H9 (cell line): ENCODE measurements at regions not wholly inside any gene's neighbourhood (a gene's known extent, or its start where the extent isn't known, plus 50 kb on each side); places are given as distances from the start of the nearest gene placed in this dataset.
"Not testable (repeated sequence)": the region's sequence is repeated elsewhere in the genome, so short reads cannot be mapped to it uniquely, and the experiment has no call there.

ENCODE experiments used
- DNase-seq: peaks from one replicate; pipeline ENCODE4 v3.0.0-alpha.2; 2017
- H2AFZ ChIP-seq: one replicate; pipeline ENCODE4 v1.6.1; 2013; ENCODE audit warnings: mild to moderate bottlenecking, low read length, control low read depth, moderate library complexity
- H2AK5ac ChIP-seq: 2 replicates; pipeline ENCODE4 v1.6.1; 2013; ENCODE audit warnings: low read length, control low read depth, mixed read lengths; ENCODE audit not compliant: insufficient read length
- H2BK120ac ChIP-seq: one replicate; pipeline ENCODE4 v1.6.1; 2013; ENCODE audit warnings: low read depth, mild to moderate bottlenecking, low read length, control low read depth, inconsistent platforms; ENCODE audit not compliant: poor library complexity, severe bottlenecking
- H2BK12ac ChIP-seq: 2 replicates; pipeline ENCODE4 v1.6.1; 2013; ENCODE audit warnings: low read length, control low read depth, mixed read lengths, low read depth; ENCODE audit not compliant: insufficient read length
- H2BK15ac ChIP-seq: 2 replicates; pipeline ENCODE4 v1.6.1; 2013; ENCODE audit warnings: low read depth, low read length, control low read depth
- H2BK20ac ChIP-seq: one replicate; pipeline ENCODE4 v1.6.1; 2013; ENCODE audit warnings: low read depth, mild to moderate bottlenecking, low read length, control low read depth, inconsistent platforms; ENCODE audit not compliant: poor library complexity, severe bottlenecking
- H2BK5ac ChIP-seq: 2 replicates; pipeline ENCODE4 v1.6.1; 2013; ENCODE audit warnings: low read length, control low read depth, mixed read lengths; ENCODE audit not compliant: insufficient read length
- H3K14ac ChIP-seq: 2 replicates; pipeline ENCODE4 v1.6.1; 2013; ENCODE audit warnings: low read length, control low read depth; ENCODE audit not compliant: insufficient read depth
- H3K18ac ChIP-seq: 2 replicates; pipeline ENCODE4 v1.6.1; 2013; ENCODE audit warnings: low read depth, mild to moderate bottlenecking, mixed read lengths, low read length, control low read depth; ENCODE audit not compliant: insufficient read length
- H3K23ac ChIP-seq: 2 replicates; pipeline ENCODE4 v1.6.1; 2013; ENCODE audit warnings: low read length, control low read depth, mixed read lengths, low read depth; ENCODE audit not compliant: insufficient read length
- H3K23me2 ChIP-seq: 2 replicates; pipeline ENCODE4 v1.6.1; 2013; ENCODE audit warnings: low read depth, mild to moderate bottlenecking, mixed read lengths, low read length, control low read depth; ENCODE audit not compliant: insufficient read length, poor library complexity, severe bottlenecking
- H3K27ac ChIP-seq: 2 replicates; pipeline ENCODE4 v1.5.1; 2013; ENCODE audit warnings: low read length, control low read depth, mixed read lengths, low read depth; ENCODE audit not compliant: insufficient read length
- H3K27me3 ChIP-seq: 2 replicates; pipeline ENCODE4 v1.6.1; 2013; ENCODE audit warnings: low read length, control low read depth, inconsistent platforms; ENCODE audit not compliant: insufficient read depth
- H3K4ac ChIP-seq: 2 replicates; pipeline ENCODE4 v1.6.1; 2013; ENCODE audit warnings: low read depth, mild to moderate bottlenecking, control low read depth, inconsistent platforms, low read length, moderate library complexity
- H3K4me1 ChIP-seq: 2 replicates; pipeline ENCODE4 v1.6.1; 2013; ENCODE audit warnings: low read length, control low read depth, inconsistent platforms; ENCODE audit not compliant: insufficient read depth
- H3K4me2 ChIP-seq: 2 replicates; pipeline ENCODE4 v1.6.1; 2013; ENCODE audit warnings: low read length, control low read depth, mixed read lengths; ENCODE audit not compliant: insufficient read length, insufficient read depth
- H3K56ac ChIP-seq: 2 replicates; pipeline ENCODE4 v1.6.1; 2013; ENCODE audit warnings: low read depth, mild to moderate bottlenecking, mixed read lengths, low read length, control low read depth; ENCODE audit not compliant: insufficient read length
- H3K79me1 ChIP-seq: 2 replicates; pipeline ENCODE4 v1.6.1; 2013; ENCODE audit warnings: low read depth, mild to moderate bottlenecking, moderate library complexity, low read length, control low read depth, inconsistent platforms; ENCODE audit not compliant: insufficient read depth, poor library complexity, severe bottlenecking
- H3K79me2 ChIP-seq: 2 replicates; pipeline ENCODE4 v1.6.1; 2013; ENCODE audit warnings: low read length, control low read depth, inconsistent platforms; ENCODE audit not compliant: insufficient read depth
- H3K9ac ChIP-seq: 2 replicates; pipeline ENCODE4 v1.6.1; 2013; ENCODE audit warnings: low read length, control low read depth, mixed read lengths; ENCODE audit not compliant: insufficient read length; ENCODE audit errors: extremely low read depth
- H3K9me3 ChIP-seq: one replicate; pipeline ENCODE4 v1.6.1; 2013; ENCODE audit warnings: low read depth, low read length, inconsistent platforms; ENCODE audit not compliant: control insufficient read depth
- H3T11ph ChIP-seq: one replicate; pipeline ENCODE4 v1.6.1; 2013; ENCODE audit warnings: mild to moderate bottlenecking, low read length, control low read depth, inconsistent platforms
- H4K20me1 ChIP-seq: one replicate; pipeline ENCODE4 v1.6.1; 2013; ENCODE audit not compliant: control insufficient read depth, insufficient read length, insufficient read depth
- H4K5ac ChIP-seq: 2 replicates; pipeline ENCODE4 v1.6.1; 2013; ENCODE audit warnings: low read depth, mild to moderate bottlenecking, mixed read lengths, low read length, control low read depth; ENCODE audit not compliant: insufficient read length
- H4K8ac ChIP-seq: replicated peaks from 2 replicates; pipeline ENCODE4 v1.6.1; 2013; ENCODE audit warnings: low read length, control low read depth, mixed read lengths, low read depth; ENCODE audit not compliant: insufficient read length
- H4K91ac ChIP-seq: 2 replicates; pipeline ENCODE4 v1.6.1; 2013; ENCODE audit warnings: low read depth, mild to moderate bottlenecking, moderate library complexity, mixed read lengths, low read length, control low read depth; ENCODE audit not compliant: insufficient read length
- H3K27ac Mint-ChIP-seq, 3 experiments: 2 replicates in 2 of 3; 3 replicates in 1 of 3; pipeline ENCODE4 v1.8.0; 2020 to 2021; ENCODE audit warnings: mixed read lengths in 3 of 3, mild to moderate bottlenecking in 1 of 3, moderate library complexity in 1 of 3
- H3K27me3 Mint-ChIP-seq: 2 replicates; pipeline ENCODE4 v1.8.0; 2021; ENCODE audit warnings: low read depth, mild to moderate bottlenecking, moderate library complexity, mixed read lengths
- H3K36me3 Mint-ChIP-seq, 3 experiments: 2 replicates in 2 of 3; 3 replicates in 1 of 3; pipeline ENCODE4 v1.8.0; 2020 to 2021; ENCODE audit warnings: low read depth in 3 of 3, mixed read lengths in 3 of 3; ENCODE audit not compliant: insufficient read depth in 1 of 3
- H3K4me1 Mint-ChIP-seq, 2 experiments: 2 replicates each; pipeline ENCODE4 v1.8.0; 2020; ENCODE audit warnings: mixed read lengths in 2 of 2
- H3K4me3 Mint-ChIP-seq, 2 experiments: 2 replicates in 1 of 2; 3 replicates in 1 of 2; pipeline ENCODE4 v1.8.0; 2020 to 2021; ENCODE audit warnings: mild to moderate bottlenecking in 2 of 2, mixed read lengths in 2 of 2, moderate library complexity in 1 of 2
- H3K9me3 Mint-ChIP-seq, 2 experiments: 2 replicates in 1 of 2; 3 replicates in 1 of 2; pipeline ENCODE4 v1.8.0; 2020; ENCODE audit warnings: mild to moderate bottlenecking in 2 of 2, mixed read lengths in 2 of 2, moderate library complexity in 1 of 2
- WGBS: extraction: QIAGEN DNeasy Blood & Tissue Kit; methylation state at CpG from one replicate; pipeline ENCODE4 v1.1.7; 2013; ENCODE audit warnings: missing lambda C conversion rate, low lambda C conversion rate, mixed read lengths; ENCODE audit not compliant: insufficient read length; ENCODE audit errors: extremely low coverage; 5-methylcytosine and 5-hydroxymethylcytosine counted together

GRCh38 chr1:120657804-120658203, 65.9 kb upstream of the NBPF26 start:
- not testable (repeated sequence) for H3K36me3 Mint-ChIP-seq, H3K27ac Mint-ChIP-seq, H3K4me3 Mint-ChIP-seq, H3K27ac ChIP-seq, H2BK5ac ChIP-seq, H3K18ac ChIP-seq, H3K23me2 ChIP-seq, H4K8ac ChIP-seq, H3K14ac ChIP-seq, H4K20me1 ChIP-seq, H3K4ac ChIP-seq, H2AFZ ChIP-seq, H2BK15ac ChIP-seq, H2AK5ac ChIP-seq, DNase-seq, H3K23ac ChIP-seq, H3K4me1 ChIP-seq, H3K9ac ChIP-seq, H3K27me3 Mint-ChIP-seq, H3K4me2 ChIP-seq, H3T11ph ChIP-seq, H3K56ac ChIP-seq, H2BK120ac ChIP-seq, H4K5ac ChIP-seq, H3K4me1 Mint-ChIP-seq, H3K9me3 ChIP-seq, H2BK12ac ChIP-seq, H3K9me3 Mint-ChIP-seq, H3K79me2 ChIP-seq, H4K91ac ChIP-seq, H3K79me1 ChIP-seq, H3K27me3 ChIP-seq, H2BK20ac ChIP-seq
- WGBS, result no CpG with 5 or more reads among the region's 2 CpGs

GRCh38 chr1:120658622-120659021, 65.1 kb upstream of the NBPF26 start:
- H4K8ac ChIP-seq, H2BK120ac ChIP-seq, H3K23ac ChIP-seq, H2BK12ac ChIP-seq, H3K56ac ChIP-seq, H3K4me1 Mint-ChIP-seq, H2AK5ac ChIP-seq, H3K4me1 ChIP-seq, H3K36me3 Mint-ChIP-seq, H3K9me3 ChIP-seq, H3K27ac ChIP-seq, H2BK15ac ChIP-seq, H3K14ac ChIP-seq, H3K9ac ChIP-seq, H3K27me3 ChIP-seq, H4K20me1 ChIP-seq, H3K9me3 Mint-ChIP-seq, H3K4me3 Mint-ChIP-seq, H3K4ac ChIP-seq, H3K79me2 ChIP-seq, H2BK20ac ChIP-seq, H4K5ac ChIP-seq, H3K27ac Mint-ChIP-seq, H3K18ac ChIP-seq, DNase-seq, H2AFZ ChIP-seq, H3K79me1 ChIP-seq, H3K4me2 ChIP-seq, H4K91ac ChIP-seq, H3K27me3 Mint-ChIP-seq, H2BK5ac ChIP-seq, H3T11ph ChIP-seq, H3K23me2 ChIP-seq: not testable (repeated sequence)

- not testable (repeated sequence) for H3K36me3 Mint-ChIP-seq, H4K91ac ChIP-seq, H2AK5ac ChIP-seq, H3K27me3 ChIP-seq, H3K27me3 Mint-ChIP-seq, H3K23ac ChIP-seq, H2BK15ac ChIP-seq, H4K20me1 ChIP-seq, H3K4me3 Mint-ChIP-seq, H3K56ac ChIP-seq, H4K8ac ChIP-seq, H3K27ac ChIP-seq, H2BK5ac ChIP-seq, H3K79me2 ChIP-seq, H3K4me1 Mint-ChIP-seq, H4K5ac ChIP-seq, H2BK20ac ChIP-seq, H3K27ac Mint-ChIP-seq, H3K9me3 ChIP-seq, H2BK12ac ChIP-seq, H3K9me3 Mint-ChIP-seq, H3K4me1 ChIP-seq, H3K79me1 ChIP-seq, H3K18ac ChIP-seq, H3K23me2 ChIP-seq, H2AFZ ChIP-seq, H3T11ph ChIP-seq, DNase-seq, H3K14ac ChIP-seq, H3K9ac ChIP-seq, H3K4me2 ChIP-seq, H2BK120ac ChIP-seq, H3K4ac ChIP-seq
- no CpG with 5 or more reads among the region's 2 CpGs for WGBS
Measured at GRCh38 chr1:120659133-120659532, 64.6 kb upstream of the NBPF26 start.
